Thoracic aorta (tissue), 2 donors: ENCODE measurements at regions not wholly inside any gene's neighbourhood (a gene's known extent, or its start where the extent isn't known, plus 50 kb on each side); places are given as distances from the start of the nearest gene placed in this dataset.

Experiments
- ATAC-seq: fragments of 150-250 bp; one replicate; pipeline ENCODE4 v1.8.0; 2017; ENCODE audit warnings: low read depth; ENCODE audit not compliant: insufficient number of reproducible peaks, low FRiP score
- DNase-seq: peaks from one replicate; pipeline ENCODE4 v3.0.0-alpha.2; 2020; ENCODE audit warnings: low spot score
- H3K27ac ChIP-seq, 2 donors: fragments of 200-600 bp; sonication (generic); 1 replicate in 1 of 2; 2 replicates in 1 of 2; pipeline ENCODE4 v1.5.1; 2016; ENCODE audit warnings: mild to moderate bottlenecking in 2 of 2, moderate library complexity in 2 of 2
- H3K27me3 ChIP-seq: fragments of 200-600 bp; sonication (generic); replicated peaks from 2 replicates; pipeline ENCODE4 v1.6.0; 2016; ENCODE audit warnings: mild to moderate bottlenecking; ENCODE audit not compliant: insufficient read depth
- H3K36me3 ChIP-seq: fragments of 200-600 bp; sonication (generic); one replicate; pipeline ENCODE4 v1.5.1; 2016
- H3K4me1 ChIP-seq, 2 donors: fragments of 200-600 bp; sonication (generic); 1 replicate in 1 of 2; 2 replicates in 1 of 2; pipeline versions ENCODE4 v1.5.1 to v1.6.0; 2016; ENCODE audit warnings: low read depth in 2 of 2, mild to moderate bottlenecking in 1 of 2; ENCODE audit not compliant: control insufficient read depth in 1 of 2
- H3K4me3 ChIP-seq: fragments of 200-600 bp; sonication (generic); 2 replicates; pipeline ENCODE4 v1.5.1; 2016; ENCODE audit warnings: mild to moderate bottlenecking
- H3K9me3 ChIP-seq: fragments of 200-600 bp; sonication (generic); 2 replicates; pipeline ENCODE4 v1.5.1; 2016
- TF ChIP-seq, protein P1 (sequence below): fragments of 200-600 bp; sonication (generic); IDR thresholded peaks from one replicate; pipeline ENCODE4 v1.5.1; 2019; ENCODE audit warnings: antibody characterized with exemption

DNA sequence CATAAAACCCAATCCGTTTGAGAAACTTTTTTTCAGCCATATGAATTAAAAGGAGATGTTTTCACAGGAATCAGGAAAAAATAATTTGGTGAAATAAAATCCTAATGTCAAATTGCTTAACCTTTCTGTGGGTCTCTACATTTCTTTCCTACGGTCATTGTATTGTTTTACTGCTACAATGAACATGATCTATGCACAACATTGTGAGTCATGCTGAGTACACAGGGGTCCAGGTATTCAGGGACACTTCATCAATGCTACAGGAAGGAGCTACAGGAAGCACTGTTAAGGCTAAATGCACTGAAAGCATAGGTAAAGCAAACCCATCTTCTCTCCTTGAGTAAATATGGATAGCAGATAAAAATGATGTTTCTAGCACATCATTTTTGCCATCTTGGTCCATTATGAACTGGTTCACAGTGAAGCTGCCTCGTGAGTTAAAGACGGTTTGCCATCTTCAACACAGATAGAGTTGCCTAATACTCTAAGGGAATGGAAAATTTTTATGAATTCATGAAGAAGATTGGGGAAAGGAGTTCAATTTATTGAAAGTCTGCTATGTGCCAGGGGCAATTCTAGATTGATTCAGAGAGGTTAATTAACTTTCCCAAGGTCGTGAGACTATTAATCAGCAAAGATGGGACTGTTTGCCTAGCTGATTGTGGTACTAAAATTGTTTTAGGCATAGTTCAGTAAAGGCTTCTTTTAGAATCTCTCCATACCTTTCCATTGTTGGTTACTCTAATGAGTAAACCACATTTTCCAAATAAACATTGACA is 85.5 kb downstream of the DIRAS2 start:
- Histone ChIP-seq H3K4me3 (no peak overlapping the region), H3K36me3 (no peaks in the 10 kb centered on the region), H3K27me3 (no peaks in the 10 kb centered on the region), H3K9me3 (no peaks in the 10 kb centered on the region), H3K4me1 (no peaks in the 10 kb centered on the region), H3K27ac (no peak overlapping the region)
- TF ChIP-seq, protein P1, sequence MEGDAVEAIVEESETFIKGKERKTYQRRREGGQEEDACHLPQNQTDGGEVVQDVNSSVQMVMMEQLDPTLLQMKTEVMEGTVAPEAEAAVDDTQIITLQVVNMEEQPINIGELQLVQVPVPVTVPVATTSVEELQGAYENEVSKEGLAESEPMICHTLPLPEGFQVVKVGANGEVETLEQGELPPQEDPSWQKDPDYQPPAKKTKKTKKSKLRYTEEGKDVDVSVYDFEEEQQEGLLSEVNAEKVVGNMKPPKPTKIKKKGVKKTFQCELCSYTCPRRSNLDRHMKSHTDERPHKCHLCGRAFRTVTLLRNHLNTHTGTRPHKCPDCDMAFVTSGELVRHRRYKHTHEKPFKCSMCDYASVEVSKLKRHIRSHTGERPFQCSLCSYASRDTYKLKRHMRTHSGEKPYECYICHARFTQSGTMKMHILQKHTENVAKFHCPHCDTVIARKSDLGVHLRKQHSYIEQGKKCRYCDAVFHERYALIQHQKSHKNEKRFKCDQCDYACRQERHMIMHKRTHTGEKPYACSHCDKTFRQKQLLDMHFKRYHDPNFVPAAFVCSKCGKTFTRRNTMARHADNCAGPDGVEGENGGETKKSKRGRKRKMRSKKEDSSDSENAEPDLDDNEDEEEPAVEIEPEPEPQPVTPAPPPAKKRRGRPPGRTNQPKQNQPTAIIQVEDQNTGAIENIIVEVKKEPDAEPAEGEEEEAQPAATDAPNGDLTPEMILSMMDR, result no peak
- DNase-seq, result no peak
- ATAC-seq, result no peak

DNA sequence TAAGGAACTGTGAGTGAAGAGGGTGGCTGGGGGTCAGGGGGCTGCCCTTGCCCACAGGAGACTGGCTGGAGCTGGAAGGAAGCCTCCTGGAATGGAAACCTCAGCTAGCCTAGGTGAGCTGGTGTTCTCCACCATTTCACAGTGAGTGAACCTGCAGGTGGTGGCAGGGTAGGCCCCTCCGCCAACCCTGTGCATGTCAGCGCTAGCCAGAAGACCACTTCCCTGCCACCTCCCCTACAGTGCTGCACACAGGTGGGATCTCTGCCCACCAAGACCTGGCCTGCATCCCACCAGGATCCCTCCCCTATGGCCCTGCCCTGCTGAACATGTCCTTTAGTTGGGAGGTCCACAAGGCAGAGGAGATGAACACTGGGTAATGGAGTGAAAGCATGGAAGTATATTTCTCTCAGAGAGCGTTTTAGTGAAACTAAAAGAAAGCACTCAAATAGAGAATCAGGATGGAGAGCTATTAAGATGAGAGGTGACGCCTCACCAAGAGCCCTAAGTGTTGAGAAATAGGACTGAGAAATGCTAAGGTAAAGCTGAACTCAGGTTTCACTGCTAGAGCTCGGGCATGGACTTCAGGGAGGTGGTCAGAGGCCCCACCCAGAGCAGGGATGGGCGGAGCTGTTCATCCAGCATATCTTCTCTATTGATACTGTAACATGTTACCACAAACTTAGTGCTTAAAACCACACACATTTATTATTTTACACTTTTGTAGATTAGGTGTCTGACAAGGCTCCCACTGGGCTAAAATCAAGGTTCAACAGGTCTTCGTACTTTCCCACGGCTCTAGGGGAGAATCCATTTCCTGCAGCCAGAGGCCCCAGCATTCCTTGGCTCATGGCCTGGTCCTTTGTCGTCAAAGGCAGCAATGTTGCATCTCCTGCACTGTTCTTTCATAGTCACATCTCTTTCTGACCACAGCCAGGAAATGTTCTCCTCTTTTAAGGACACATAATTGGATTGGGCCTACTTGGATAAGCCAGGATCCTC is 83.2 kb downstream of the DIRAS2 start:
- TF ChIP-seq, protein P1, result no peak
- Histone ChIP-seq H3K27me3 (no peaks in the 10 kb centered on the region), H3K36me3 (no peaks in the 10 kb centered on the region), H3K4me3 (no peak overlapping the region), H3K4me1 (no peaks in the 10 kb centered on the region), H3K9me3 (no peaks in the 10 kb centered on the region), H3K27ac (no peak overlapping the region)
- ATAC-seq, result no peak
- no peak for DNase-seq
